IPS-18c (cell line): ENCODE measurements at regions not wholly inside any gene's neighbourhood (a gene's known extent, or its start where the extent isn't known, plus 50 kb on each side); places are given as distances from the start of the nearest gene placed in this dataset.
"Not testable (repeated sequence)": the region's sequence is repeated elsewhere in the genome, so short reads cannot be mapped to it uniquely, and the experiment has no call there.

Source experiments
- H3K4me3 ChIP-seq: 2 replicates; pipeline ENCODE4 v1.7.0; 2013; ENCODE audit warnings: low read depth, mild to moderate bottlenecking, low read length, moderate library complexity; ENCODE audit not compliant: insufficient read depth
- H3K9me3 ChIP-seq: one replicate; pipeline ENCODE4 v1.6.1; 2013; ENCODE audit warnings: mild to moderate bottlenecking, low read length, moderate library complexity; ENCODE audit not compliant: control insufficient read depth, insufficient read depth

DNA sequence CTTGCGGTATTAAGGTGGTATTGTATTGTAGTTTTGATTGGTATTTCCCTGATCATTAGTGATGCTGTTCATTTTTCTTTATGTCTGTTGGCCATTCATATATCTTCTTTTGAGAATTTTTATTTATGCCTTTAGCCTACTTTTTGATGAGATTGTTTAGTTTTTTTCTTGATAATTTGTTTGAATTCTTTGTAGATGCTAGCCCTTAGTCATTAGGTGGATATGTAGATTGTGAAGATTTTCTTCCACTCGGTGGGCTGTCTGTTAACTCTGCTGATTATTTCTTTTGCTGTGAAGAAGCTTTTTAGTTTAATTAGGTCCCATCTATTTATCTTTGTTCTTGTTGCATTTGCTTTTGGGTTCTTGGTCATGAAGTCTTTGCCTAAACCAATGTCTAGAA is 115.4 kb downstream of the VPREB1 start:
- Histone ChIP-seq H3K4me3 (no peak overlapping the region), H3K9me3 (no peaks in the 10 kb centered on the region)

- H3K9me3 ChIP-seq: no peaks in the 10 kb centered on the region
- H3K4me3 ChIP-seq: no peak overlapping the region
These were observed 117.7 kb downstream of the VPREB1 start for GRCh38 chr22:22362311-22362710.

- no peak overlapping the region for H3K4me3 ChIP-seq
- no peaks in the 10 kb centered on the region for H3K9me3 ChIP-seq
These were observed 118.3 kb downstream of the VPREB1 start for GRCh38 chr22:22362936-22363335.

GRCh38 chr22:22364207-22364606 is 119.6 kb downstream of the VPREB1 start:
- Histone ChIP-seq H3K9me3 (no peaks in the 10 kb centered on the region), H3K4me3 (no peak overlapping the region)

GRCh38 chr22:22366537-22366936 is 122.0 kb downstream of the VPREB1 start:
- H3K4me3 ChIP-seq: no peak overlapping the region
- H3K9me3 ChIP-seq: no peaks in the 10 kb centered on the region

- Histone ChIP-seq H3K9me3 (no peaks in the 10 kb centered on the region), H3K4me3 (no peak overlapping the region)
These were observed 123.9 kb downstream of the VPREB1 start for GRCh38 chr22:22368516-22368915.

GRCh38 chr22:22369219-22369963 is 124.8 kb downstream of the VPREB1 start:
- H3K4me3 ChIP-seq, H3K9me3 ChIP-seq: not testable (repeated sequence)

- no peak overlapping the region for H3K4me3 ChIP-seq
- no peaks in the 10 kb centered on the region for H3K9me3 ChIP-seq
These were observed 125.3 kb downstream of the VPREB1 start for GRCh38 chr22:22369964-22370270.

DNA sequence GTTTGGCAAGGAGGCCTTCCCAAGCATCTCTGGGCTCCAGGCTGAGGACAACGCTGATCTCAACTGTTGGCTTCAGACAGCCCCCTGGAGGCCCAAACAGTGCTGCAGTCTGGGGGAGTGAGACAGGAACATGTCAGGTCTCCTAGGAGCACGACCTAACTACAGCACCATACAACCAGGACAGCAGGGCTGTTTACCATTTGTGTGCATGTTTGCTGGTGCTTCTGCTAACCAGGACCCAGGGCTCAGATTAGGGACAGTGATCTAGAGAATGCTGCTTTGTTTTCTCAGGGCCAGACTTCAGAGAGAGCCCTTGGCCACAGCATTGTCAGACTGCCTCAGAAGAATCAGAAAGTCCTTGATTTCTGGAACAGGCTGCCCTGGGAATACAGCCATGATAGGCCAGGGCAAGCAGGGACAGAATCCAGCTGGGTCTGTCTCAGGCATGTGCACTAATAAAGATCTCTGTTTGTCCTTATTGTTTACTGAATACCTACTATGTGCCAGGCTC is 126.5 kb downstream of the VPREB1 start:
- no peaks in the 10 kb centered on the region for H3K9me3 ChIP-seq
- H3K4me3 ChIP-seq: no peak overlapping the region

DNA sequence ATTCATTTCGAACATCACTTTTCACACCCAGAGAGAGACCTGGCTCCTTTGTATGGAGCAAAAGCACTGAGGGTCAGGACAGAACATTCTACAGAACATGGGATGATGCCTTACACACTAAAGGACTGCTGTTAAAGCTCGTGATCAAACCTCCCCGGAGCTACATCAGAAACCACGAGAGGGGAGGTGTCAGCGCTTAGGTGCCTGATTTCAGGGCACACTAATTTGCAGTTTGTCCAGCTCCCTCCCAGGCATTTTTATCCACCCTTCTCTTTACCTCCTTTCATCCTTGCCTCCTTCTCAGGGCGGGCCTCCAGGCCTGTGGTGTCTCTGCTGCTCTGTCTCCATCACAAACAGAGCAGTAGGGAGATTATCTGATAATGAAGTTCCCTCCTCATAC is 127.5 kb downstream of the VPREB1 start:
- Histone ChIP-seq H3K9me3 (no peaks in the 10 kb centered on the region), H3K4me3 (no peak overlapping the region)

DNA sequence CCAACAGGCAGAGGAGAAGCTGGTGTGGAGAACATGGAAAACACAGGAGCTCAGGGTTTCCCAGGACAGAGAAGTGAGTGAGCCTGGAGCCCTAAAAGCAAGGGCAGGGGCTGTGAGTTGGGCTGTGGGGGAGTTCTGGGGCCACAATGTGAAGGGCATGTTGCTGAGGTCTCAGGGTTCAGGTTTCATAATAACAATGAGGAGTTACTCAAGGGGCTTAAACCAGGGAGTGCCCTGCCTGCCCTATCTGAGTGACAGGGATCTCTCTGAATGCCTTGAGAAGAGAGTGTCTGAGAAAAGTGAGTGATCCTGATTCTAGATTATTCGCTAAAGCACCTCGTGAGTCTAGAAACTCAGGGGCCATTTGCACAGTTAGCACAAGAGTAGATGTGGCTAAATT is 129.6 kb downstream of the VPREB1 start:
- Histone ChIP-seq H3K9me3 (no peaks in the 10 kb centered on the region), H3K4me3 (no peak overlapping the region)

GRCh38 chr22:22374579-22374978 is 130.0 kb downstream of the VPREB1 start:
- Histone ChIP-seq H3K9me3 (no peaks in the 10 kb centered on the region), H3K4me3 (no peak overlapping the region)

DNA sequence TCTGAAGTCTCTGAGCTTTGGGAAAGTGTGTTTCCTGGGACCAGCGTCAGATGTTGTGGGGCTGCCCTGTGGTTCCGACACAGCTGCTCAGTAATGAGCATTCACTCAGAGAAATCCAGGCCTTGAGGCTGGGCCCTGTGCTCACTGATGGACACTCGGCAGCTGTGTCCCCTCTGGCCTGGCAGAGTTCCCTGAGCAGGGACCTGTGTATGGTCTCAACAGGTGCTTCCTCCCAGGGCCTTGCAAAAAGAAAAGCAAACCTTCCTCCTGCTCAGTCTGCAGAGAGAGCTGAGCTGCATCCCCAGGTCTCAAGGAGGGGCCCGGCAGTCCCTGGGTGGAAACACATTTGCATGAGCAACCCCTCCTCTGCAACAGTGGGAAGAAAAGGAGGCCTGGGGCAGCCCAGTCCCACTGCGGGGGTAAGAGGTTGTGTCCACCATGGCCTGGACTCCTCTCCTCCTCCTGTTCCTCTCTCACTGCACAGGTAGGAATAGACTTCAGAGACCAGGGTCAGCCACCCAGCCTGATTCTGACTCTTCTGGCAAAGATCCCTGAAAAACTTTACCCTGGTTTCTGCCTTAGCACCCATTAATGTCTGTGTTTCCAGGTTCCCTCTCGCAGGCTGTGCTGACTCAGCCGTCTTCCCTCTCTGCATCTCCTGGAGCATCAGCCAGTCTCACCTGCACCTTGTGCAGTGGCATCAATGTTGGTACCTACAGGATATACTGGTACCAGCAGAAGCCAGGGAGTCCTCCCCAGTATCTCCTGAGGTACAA is 131.2 kb downstream of the VPREB1 start:
- H3K9me3 ChIP-seq: no peaks in the 10 kb centered on the region
- no peak overlapping the region for H3K4me3 ChIP-seq

GRCh38 chr22:22376352-22376706 is 131.7 kb downstream of the VPREB1 start:
- H3K9me3 ChIP-seq: no peaks in the 10 kb centered on the region
- no peak overlapping the region for H3K4me3 ChIP-seq

DNA sequence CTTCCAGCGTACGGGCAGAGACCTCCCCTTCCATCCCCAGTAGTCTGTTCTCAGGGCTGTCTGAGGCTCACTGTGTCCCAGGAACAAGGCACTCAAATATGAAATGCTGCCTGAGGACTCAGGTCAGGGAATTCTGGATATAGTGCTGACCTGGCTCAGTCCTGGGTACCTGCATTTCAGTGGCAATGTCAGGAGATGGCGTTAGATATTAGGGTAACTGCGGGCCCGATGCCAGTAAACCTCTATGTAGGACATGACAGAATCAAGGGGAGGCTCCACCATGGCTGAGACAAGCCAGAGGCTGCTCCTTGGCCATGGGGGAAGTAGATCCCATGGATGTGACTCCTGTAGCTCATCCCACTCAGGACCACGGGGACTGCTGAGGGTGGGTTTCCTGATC is 131.7 kb downstream of the ZNF280B start:
- not testable (repeated sequence) for H3K9me3 ChIP-seq, H3K4me3 ChIP-seq

GRCh38 chr22:22377335-22377734 is 131.2 kb downstream of the ZNF280B start:
- H3K4me3 ChIP-seq: no peak overlapping the region
- H3K9me3 ChIP-seq: no peaks in the 10 kb centered on the region

GRCh38 chr22:22378446-22379415 is 129.8 kb downstream of the ZNF280B start:
- Histone ChIP-seq H3K4me3 (no peak overlapping the region), H3K9me3 (no peaks in the 10 kb centered on the region)
